Esophagus mucosa (tissue), 1 donor: ENCODE measurements at regions not wholly inside any gene's neighbourhood (a gene's known extent, or its start where the extent isn't known, plus 50 kb on each side); places are given as distances from the start of the nearest gene placed in this dataset.
"Not testable (repeated sequence)": the region's sequence is repeated elsewhere in the genome, so short reads cannot be mapped to it uniquely, and the experiment has no call there.

Experiments
- ATAC-seq: fragments of 200-7000 bp; cut with Tn5 transposase; one replicate; pipeline ENCODE4 v1.9.1; 2020
- donor health status: DM: yes; HTN: yes; CAD: no.

DNA sequence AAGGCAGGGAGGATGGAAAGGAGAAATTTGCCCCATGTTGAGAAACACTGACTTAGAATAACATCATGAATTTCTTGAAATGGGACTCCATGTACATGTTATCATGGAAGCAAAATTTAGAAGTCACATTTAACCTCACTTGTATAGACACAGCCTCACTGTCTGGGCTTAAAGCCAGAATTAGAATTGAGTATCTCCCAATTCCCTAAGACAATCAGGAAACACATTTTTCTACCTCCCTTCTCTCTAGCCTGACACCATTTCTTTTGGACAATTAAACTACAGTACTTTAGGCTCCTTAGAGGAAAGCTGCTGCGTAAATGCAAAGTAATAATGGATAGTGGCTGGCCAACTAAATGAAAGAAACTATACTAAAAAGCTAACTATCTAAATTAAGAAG is 795.5 kb downstream of the C12orf50 start:
- ATAC-seq = no peak

DNA sequence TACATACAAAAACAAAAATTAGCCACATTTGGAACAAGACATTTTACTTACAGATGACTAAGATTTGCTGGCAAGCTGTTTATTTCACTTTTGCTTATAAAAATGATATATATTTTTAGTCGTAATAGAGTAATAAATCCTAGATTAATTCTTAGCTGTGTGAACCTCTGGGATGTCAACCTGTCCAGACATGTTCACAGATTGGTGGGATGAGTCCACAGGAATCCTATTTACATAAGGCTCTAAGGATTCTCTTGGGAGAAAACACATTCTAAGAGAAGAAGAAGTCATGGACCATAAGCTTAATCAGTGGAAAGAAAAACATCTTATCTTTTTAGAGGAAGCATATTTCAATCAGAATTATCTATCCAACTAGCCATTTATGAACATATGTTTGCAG is 797.4 kb downstream of the C12orf50 start:
- ATAC-seq = no peak

DNA sequence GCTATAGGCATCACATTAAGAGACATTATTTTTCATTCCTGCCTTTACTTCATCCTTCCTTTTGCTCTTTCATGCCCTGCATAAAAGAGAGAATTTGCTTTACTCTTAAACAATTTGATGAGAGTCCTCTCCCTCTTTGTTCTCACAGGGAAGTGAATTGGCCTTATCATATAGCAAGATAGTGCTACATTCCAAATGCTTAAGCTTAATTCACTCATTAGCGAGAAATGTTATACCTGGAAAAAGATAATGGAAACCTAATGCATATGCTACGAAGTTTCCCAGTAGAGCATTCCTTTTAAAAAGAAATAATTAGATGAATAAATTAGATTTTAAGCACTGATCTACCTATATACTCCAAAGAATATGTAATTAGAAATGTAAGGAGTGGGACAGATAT is 798.8 kb downstream of the C12orf50 start:
- ATAC-seq = no peak

DNA sequence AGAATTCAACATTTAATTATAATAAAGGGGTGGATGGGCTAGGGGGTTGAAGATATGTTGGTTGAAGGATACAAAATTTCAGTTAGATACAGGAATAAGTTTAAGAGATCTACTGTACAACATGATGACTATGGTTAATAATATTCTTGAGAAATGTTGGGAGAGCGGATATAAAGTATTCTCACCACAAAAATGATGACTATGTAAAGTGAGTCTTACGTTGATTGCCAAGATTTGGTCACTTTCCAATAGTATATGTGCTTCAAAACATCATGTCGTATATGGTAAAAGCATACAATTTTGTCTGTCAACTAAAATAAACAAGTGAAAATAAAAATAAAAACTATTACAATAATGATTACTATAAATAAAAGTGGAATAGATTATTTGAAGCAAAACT is 802.0 kb downstream of the C12orf50 start:
- ATAC-seq = no peak

DNA sequence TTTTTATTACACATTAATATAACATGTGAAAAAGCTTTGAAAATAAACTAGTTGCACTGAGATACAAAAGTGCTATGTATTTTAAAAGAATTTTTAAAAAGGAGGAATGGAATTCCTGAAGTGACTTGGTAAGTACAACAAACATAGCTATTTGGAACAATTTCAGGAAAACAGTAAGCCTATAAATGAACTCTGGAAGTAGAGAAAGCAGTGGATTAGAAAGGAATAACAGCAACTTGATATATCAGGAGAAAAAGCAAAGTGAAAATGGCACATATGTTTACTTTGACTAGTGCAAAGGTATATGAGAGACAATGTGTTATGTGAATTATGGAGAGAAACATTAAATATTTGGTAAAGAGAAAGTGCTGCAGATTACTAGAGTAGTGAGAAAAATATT is 811.7 kb downstream of the C12orf50 start:
- no peak for ATAC-seq

DNA sequence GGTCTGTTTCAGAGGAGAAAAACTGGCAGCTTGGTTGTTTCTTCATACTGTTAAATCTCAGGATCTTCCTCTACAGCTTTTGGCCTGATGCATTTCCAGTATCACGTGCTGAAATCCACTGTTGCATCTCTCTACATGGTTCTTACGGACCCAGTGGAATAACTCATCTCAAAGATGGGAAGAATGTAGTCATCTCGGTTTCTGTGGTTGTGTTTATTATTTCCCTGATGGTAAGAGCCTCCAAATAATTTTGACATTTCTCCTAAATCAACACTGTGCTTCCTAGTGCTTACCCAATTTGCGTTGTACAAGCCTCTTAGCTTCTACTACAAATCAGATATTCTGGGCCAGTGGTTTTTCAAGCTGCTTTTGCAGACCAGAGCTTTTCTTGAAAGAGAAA is 812.8 kb downstream of the C12orf50 start:
- ATAC-seq = no peak

DNA sequence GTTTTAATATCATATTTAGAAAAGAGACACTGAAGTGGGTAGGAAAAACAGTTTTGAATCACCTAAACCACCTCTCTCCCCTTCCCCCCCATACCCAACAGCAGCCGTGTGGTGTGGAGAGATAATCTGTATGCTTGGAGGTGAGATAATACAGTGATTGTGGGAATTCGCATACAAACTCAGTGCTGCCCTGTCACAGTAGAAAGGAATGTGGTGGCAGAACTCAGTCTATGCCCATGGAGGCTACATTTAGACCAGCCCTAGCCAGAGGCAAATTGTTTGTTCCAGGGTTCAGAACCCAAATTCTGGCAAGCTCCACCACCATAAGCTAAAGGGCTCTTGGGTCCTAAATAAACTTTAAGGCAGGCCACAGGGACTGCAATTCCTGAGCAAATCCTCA is 827.0 kb downstream of the C12orf50 start:
- no peak for ATAC-seq

DNA sequence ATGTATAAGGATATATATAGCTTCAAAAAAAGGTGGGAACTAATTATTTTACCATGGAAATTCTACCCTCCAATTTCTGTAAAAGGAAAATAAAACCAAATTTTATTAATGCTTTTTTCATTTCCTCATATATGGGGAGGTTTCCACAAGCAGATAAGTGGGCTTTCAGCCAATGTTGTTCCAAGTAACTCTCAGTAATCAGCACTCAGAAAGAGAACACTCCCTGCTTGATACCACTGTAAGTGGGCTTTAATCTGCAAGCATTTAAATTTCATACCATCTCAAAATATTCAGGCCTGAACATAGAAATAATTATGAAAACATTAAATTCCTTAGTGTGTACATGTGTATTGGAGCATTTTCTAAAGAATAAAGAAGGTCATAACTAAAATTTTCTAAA is 827.6 kb downstream of the C12orf50 start:
- no peak for ATAC-seq

DNA sequence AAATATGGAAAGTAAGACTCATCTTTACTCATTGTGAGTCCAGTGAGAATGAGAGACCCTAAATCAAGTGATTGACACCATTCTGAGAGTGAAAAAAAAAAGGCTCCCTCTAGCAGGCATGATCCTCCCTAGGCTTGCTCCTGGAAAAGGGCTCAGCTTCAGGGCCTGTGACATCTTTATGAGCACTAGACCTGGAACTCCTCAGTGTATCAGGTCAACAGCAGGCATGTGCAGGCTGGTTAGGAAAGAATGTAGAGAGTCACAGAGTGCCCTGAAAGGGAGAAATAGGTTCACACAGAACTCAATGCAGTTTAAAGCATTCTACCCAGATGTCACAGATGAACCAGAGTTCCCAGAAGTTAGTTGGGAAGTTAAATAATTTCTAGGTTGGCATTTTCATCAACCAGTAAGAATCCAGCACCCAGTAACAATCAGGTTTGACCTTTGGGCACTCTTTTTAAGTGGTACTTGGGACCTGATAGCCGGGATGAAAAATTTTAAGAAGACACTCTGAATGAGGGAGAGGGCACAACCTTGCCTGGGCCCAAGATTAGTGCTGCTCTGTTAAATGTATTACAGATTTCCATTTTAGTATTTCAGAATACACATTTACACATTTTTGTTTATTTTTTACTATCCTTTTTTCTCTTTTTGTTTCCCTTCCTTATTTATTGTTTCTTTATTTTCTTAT is 828.8 kb downstream of the C12orf50 start:
- no peak for ATAC-seq

DNA sequence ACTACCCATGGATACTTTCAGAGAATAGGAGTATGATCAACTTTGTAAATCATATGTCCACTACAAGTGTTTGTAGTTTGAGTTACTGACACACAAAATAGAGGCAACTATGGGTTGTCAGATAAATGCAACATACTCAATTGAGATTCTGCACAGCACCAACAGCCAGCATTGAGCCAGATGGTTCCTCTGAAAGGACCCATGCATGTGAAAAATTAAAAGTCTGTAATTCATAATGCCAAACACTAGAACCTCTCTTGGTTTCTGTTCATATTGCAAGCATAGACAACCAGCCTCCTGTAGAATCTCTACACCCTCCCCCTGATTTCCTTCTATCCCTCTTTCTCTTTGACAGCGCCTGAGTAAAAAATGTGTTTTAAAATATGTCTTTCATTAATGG is 831.0 kb downstream of the C12orf50 start:
- ATAC-seq = no peak

DNA sequence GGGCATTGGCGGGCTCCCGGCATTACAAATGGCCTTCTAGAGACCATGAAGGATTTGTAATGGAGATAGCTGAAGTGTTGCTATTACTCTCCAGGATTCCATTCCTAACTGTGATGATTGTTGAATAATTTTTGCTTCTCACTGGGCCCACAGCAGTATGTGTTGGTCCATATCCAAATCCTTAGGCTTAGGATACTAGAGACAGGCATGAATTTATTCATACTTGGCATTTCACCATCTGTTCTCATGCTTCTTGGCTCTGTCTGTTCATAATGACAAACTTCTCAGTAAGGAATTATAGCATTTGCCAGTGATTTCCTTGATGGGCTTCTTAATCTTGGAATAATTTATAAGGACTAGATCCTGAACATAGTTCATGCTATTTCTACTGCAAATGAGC is 832.9 kb downstream of the C12orf50 start:
- ATAC-seq = no peak

DNA sequence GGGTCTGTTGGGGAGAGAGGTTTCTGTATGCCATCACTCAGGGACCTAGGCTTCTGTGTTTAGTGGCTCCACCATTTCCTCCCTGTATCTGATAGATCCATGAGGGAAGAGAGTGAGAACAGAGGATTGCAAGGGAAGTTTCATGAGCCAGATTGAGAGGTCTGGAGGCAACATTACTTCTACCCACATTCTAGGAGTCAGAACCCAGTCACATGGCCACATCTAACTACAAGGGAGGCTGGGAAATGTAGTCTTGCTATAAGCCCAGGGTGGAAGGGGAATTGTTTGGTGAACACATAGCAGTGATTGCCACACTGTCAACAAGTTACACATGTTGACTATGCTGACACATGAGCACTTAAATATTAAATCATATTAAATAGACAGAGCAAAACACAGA is 834.8 kb downstream of the C12orf50 start:
- not testable (repeated sequence) for ATAC-seq

DNA sequence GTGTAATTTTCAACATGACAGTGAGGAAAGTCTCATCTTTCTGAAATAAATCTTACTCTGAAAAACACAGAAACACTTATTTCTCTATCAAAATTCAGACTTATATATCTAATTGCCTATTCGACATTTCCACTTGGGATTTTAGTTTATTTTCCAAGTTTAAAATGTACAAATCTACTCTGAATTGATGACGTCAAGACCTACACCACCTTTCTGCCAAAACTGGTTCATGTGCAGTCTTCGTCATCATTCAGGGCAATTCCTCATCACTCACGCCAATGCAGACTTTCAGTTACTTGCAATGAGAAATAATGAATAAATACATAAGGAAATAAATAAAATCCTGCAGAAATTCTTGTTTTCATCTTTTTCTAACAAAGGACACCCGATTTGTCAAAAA is 843.8 kb downstream of the C12orf50 start:
- no peak for ATAC-seq

DNA sequence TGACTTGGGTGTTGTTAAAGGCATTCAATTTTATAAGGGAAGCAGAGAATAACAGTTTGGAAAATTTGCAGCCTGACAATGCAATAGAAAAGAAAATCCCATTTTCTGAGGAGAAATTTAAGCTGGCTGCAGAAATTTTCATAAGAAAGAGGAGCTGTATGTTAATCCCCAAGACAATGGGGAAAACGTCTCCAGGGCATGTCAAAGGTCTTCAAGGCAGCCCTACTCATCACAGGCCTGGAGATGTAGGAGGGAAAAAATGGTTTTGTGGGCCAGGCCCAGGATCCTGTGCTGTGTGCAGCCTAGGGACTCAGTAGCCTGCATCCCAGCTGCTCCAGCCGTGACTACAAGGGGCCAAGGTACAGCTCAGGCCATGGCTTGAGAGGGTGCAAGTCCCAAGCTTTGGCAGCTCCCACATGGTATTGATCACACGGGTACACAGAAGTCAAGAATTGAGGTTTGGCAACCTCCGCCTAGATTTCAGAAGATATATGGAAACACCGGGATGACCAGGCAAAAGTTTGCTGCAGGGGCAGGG is 846.4 kb downstream of the C12orf50 start:
- no peak for ATAC-seq

DNA sequence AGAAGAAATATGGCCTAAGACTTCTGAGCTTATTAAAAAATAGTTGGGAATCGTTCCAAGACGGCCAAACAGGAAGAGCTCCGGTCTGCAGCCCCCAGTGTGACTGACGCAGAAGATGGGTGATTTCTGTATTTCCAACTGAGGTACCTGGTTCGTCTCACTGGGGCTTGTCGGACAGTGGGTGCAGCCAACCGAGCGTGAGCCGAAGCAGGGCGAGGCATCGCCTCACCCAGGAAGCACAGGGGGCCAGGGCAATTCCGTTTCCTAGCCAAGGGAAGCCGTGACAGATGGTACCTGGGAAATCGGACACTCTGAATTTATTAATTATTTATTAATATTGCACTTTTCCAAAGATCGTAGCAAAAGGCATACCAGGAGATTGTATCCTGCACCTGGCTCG is 857.8 kb downstream of the C12orf50 start:
- ATAC-seq = no peak

DNA sequence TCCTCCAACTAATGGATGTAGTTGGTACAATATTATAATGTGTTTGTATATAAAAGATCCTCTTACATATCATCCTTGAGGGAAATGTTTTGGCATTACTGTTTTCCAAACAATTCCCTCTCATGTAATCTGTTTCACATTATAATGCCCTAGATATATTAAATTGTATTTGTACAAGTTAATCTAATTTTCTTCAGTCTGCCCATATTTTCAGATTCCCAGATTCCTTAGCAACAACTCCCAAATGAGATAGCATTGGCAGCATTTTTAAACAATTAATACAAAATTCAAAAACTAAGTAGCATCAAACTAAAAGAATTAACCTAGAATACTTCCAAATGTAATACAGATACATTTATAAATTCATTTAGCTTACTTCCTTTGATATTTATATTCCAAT is 860.2 kb downstream of the C12orf50 start:
- ATAC-seq = no peak

DNA sequence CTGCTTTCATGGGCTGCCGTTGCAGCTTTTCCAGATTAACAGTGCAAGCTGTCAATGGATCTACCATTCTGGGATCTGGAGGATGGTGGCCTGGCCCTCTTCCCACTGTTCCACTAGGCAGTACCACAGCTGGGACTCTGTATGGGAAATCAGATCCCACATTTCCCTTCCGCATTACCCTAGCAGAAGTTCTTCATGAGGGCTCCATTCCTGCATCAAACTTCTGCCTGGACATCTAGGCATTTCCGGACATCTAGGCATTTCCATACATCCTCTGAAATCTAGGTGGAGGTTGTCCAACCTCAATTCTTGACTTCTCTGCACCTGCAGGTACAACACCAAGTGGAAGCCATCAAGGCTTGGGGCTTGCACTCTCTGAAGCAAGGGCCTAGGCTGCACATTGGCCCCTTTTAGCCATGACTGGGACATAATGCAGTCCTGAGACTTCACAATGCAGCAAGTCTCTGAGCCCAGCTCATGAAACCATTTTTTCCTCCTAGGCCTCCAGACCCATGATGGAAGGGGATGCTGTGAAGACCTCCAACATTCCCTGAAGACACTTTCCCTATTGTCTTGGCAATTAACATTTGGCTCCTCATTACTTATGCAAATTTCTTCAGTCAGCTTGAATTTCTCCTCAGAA is 863.3 kb downstream of the C12orf50 start:
- ATAC-seq = no peak

DNA sequence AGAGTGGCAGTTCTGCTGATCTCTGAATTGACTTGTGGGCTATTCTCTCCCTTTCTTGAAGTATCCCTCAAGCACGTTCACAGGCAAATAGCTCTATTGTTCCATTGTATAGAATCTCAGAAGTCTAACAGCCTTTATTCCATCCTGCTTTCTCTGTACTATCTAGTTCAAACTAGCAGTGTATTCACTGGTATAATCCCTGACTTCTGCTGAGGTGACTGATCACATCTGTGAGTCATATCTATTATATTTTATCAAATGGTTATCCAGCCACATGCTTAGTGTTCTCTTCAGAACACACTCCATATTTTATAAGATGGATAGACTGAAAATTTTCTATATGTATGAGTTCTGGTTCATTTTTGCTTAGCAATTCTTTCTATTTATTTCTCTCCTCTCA is 866.1 kb downstream of the C12orf50 start:
- ATAC-seq = peak; percentile 73

DNA sequence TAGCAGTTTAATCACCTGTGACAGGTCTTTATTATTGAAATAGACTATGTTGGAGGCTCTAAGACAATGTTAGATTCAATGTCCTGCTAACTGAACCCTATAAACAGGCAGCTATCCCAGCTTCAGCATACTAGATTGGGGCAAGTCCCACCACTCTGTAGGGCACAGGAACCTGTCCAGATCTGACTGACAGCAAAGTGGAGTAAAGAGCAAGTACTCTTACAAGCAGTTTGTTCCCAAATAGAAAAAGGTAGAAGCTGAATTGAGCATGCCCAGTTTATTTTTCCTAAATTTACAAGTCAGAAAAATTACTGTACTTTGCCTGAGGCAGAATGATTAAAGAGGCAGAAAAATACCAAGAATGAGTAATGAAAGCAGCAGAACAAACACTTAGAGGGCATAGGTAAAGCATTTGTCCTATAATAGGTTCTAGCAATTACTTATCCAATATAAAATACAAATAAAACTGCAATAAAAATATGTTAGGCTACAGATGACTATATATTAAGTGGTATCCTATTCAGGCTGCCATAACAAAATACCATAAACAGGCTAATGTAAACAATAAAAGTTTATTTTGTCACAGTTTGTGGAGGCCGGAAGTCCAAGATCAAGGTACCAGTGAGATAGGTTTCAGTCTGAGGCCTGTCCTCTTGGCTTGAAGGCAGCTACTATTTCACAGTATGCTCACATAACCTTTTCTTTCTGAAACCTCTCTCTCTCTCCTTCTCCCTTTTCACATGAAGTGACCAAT is 868.2 kb downstream of the C12orf50 start:
- ATAC-seq = no peak

DNA sequence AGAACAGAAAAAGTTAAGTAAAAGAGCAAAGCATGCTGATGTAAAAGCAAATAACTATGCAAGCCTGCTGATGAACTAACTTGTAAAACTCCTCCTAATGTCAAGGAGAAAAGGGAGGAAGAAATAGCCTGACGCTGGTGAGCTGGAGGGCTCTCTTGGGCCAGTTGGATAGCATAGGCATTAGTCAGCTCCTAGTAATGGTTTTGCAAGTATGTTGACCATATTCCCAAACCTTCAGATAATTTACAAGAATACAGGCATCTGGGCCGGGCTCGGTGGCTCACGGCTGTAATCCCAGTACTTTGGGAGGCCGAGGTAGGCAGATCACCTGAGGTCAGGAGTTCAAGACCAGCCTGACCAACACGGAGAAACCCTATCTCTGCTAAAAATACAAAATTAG is 871.4 kb downstream of the C12orf50 start:
- no peak for ATAC-seq

DNA sequence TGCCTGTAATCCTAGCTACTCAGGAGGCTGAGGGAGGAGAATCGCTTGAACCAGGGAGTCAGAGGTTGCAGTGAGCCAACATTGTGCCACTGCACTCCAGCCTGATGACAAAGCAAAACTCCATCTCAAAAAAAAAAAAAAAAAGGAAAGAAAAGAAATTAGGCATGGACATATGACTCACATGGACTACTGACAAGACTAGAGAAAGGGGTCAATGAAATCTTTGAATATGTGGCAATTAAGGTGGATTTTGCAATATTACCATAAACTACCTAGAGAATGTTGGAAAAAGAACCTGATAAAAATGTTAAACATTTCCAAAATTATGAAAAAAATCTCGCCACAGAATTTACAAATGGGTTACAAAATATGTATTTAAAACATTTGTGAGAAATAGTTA is 873.6 kb downstream of the C12orf50 start:
- no peak for ATAC-seq

DNA sequence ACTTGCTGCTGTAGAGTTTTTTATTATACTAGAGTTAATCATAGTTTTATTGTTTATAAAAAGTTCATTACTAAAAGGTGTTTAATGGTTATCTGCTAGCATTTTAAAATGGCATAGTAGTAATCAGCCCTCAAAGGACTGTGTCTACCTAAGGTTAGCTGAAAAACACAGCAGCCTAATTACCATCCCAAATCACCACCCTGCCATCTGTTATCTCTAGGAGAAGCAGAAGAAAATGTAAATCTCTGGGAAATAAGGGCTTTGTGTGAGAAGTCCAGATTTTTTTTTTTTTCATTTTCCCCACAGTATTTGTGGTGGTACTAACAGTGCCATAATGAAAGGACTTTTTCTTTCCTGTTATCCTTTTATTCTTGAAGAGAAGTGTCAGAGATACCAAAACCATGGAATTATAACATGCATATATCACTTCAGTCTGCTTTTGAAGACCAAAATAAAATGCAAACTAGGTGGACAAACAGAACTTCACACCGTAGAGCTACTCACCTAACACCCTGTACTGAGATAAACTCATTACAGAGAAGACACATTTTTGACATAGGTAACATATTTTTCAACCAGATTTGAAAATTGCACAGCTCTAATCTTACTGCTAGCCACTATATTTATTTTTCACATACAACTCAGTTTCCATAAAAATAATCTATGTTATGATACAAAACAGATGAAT is 876.2 kb downstream of the C12orf50 start:
- ATAC-seq = no peak

DNA sequence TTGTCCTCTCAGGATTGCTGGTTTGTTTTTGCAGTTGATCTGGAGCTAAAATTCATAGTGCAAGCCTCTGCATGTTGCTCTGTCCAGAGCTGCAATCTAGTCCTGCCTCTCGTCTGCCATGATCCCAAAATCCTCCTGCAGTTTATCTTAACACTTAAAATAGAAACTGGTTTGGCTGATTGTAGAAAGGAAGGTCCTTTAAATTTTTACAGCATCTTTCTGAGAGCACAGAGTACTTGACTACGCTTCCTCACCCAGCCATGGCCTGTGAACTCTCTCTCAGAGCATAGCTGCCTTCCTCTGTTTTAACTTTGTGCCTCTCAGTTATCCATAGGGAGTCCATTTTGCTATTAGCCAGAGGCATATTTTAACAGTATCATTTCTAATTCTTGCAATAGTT is 877.1 kb downstream of the C12orf50 start:
- ATAC-seq = peak; percentile 48
